ENCODE measurements at regions not wholly inside any gene's neighbourhood (a gene's known extent, or its start where the extent isn't known, plus 50 kb on each side); places are given as distances from the start of the nearest gene placed in this dataset.

- no peak for DNase-seq
These were observed 848.6 kb upstream of the RBFOX1 start for GRCh38 chr16:6484081-6484480.

GRCh38 chr16:6483469-6484033, 849.1 kb upstream of the RBFOX1 start:
- DNase-seq, result no peak

- DNase-seq, result no peak
These were observed 849.8 kb upstream of the RBFOX1 start for GRCh38 chr16:6482696-6483468.

- no peak for DNase-seq
These were observed 850.8 kb upstream of the RBFOX1 start for GRCh38 chr16:6481894-6482293.

GRCh38 chr16:6453742-6454141, 878.9 kb upstream of the RBFOX1 start:
- no peak for DNase-seq

- DNase-seq, result no peak
These were observed 885.4 kb upstream of the RBFOX1 start for GRCh38 chr16:6447021-6447790.

GRCh38 chr16:6446370-6446769, 886.3 kb upstream of the RBFOX1 start:
- no peak for DNase-seq

- DNase-seq, result no peak
These were observed 893.5 kb upstream of the RBFOX1 start for GRCh38 chr16:6439129-6439528.

GRCh38 chr16:6428861-6429260, 903.8 kb upstream of the RBFOX1 start:
- no peak for DNase-seq

- DNase-seq, result no peak
These were observed 905.0 kb upstream of the RBFOX1 start for GRCh38 chr16:6427621-6428020.

GRCh38 chr16:6407596-6407995, 925.0 kb upstream of the RBFOX1 start:
- DNase-seq, result no peak

GRCh38 chr16:6406028-6406427, 926.6 kb upstream of the RBFOX1 start:
- DNase-seq, result no peak

- DNase-seq, result no peak
These were observed 949.7 kb upstream of the RBFOX1 start for GRCh38 chr16:6382924-6383459.

GRCh38 chr16:6381896-6382295, 950.7 kb upstream of the RBFOX1 start:
- DNase-seq, result no peak

- DNase-seq, result no peak
These were observed 954.7 kb upstream of the RBFOX1 start for GRCh38 chr16:6377956-6378355.

- no peak for DNase-seq
These were observed 957.1 kb upstream of the RBFOX1 start for GRCh38 chr16:6375465-6376075.

- DNase-seq, result no peak
These were observed 957.8 kb upstream of the RBFOX1 start for GRCh38 chr16:6374821-6375220.

GRCh38 chr16:6364846-6365245, 967.8 kb upstream of the RBFOX1 start:
- DNase-seq, result no peak

GRCh38 chr16:6363896-6364607, 968.6 kb upstream of the RBFOX1 start:
- DNase-seq, result no peak

- no peak for DNase-seq
These were observed 969.2 kb upstream of the RBFOX1 start for GRCh38 chr16:6363396-6363795.

GRCh38 chr16:6362321-6362720, 970.3 kb upstream of the RBFOX1 start:
- DNase-seq, result no peak

GRCh38 chr16:6360641-6361040, 972.0 kb upstream of the RBFOX1 start:
- DNase-seq, result no peak

GRCh38 chr16:6356911-6357310, 975.7 kb upstream of the RBFOX1 start:
- no peak for DNase-seq

All from COR-L47 (cell line).